HS-27A (cell line): ENCODE measurements at regions not wholly inside any gene's neighbourhood (a gene's known extent, or its start where the extent isn't known, plus 50 kb on each side); places are given as distances from the start of the nearest gene placed in this dataset.

Source experiments
- DNase-seq: peaks from one replicate; pipeline ENCODE4 v3.0.0-alpha.2; 2012; ENCODE audit warnings: low read depth, missing footprints

GRCh38 chr4:35038845-35039244, 1205.5 kb downstream of the ARAP2 start:
- DNase-seq = no peak

DNA sequence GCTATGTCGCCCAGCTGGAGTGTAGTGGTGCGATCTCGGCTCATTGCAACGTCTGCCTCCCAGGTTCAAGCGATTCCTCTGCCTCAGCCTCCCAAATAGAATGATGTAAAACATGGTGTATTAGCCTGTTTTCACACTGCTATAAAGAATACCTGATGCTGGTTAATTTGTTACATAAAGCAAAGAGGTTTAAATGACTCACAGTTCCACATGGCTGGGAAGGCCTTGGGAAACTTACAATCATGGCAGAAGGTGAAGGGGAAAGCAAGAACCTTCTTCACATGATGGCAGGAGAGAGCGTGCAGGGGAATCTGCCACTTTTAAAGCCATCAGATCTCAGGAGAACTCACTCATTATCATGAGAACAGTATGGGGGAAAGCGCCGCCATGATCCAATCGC, 1191.8 kb downstream of the ARAP2 start:
- DNase-seq = no peak

DNA sequence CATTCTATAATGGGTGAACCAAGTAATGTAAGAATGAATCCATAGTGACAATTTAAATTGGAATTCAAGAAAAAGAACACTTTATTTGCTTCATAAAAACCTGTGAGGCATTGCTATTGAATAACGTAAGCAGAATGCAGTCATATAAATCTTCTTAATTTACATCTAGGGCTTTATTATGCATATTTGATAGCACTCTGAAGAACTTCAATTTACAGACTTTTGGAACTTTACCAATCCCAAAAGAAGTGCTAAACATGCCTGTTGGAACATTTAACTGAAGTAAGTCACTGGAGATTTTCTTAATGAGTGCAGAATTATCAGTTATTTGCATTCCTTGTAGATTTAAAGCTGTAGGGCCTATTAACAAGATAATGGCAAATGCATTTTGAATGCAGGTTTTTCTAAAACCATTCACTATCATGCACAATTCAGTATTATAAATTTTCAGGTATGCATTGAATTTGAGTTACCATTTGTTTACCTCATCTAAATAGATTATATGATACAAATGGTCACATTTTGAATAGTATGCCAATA, 1181.2 kb downstream of the ARAP2 start:
- DNase-seq = no peak

DNA sequence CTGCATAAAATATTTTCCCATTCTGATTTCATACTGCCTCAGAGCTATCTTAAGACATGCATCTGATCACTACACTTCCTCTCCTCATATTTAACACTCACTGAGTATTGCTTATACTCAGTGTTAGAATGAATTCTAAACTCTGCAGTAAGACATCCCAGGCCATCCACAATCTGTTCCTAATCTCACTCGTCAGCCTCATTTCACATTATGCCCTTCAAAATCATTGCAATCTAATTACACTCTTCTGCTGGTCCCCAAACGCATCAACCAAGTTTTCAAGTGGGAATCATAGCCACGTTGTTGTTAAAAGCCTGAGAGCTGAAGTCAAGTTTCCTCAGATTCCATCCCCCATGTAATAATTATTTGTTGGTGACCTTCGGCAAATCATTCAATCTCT, 1177.9 kb downstream of the ARAP2 start:
- no peak for DNase-seq

- DNase-seq = no peak
Observed at GRCh38 chr4:35080799-35081198, 1163.5 kb downstream of the ARAP2 start.

DNA sequence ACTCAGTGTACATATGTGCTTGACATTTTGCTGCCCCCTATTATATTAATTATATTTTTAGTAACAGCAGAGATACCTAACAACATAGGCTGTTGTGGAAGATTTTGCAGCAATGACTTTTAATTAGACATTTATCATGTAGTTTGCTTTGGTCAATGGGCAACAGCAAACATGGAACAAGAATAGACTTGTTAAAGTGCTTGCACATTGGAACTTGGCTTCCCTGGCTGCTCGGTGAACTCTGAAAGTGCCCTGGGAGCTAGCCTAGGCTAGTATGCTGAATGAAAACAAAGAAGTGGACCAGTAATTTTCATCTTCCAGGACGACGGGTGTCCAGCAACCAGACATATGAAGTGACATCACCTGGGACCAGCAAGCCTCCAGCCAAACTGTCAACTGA, 1157.1 kb downstream of the ARAP2 start:
- DNase-seq = no peak

DNA sequence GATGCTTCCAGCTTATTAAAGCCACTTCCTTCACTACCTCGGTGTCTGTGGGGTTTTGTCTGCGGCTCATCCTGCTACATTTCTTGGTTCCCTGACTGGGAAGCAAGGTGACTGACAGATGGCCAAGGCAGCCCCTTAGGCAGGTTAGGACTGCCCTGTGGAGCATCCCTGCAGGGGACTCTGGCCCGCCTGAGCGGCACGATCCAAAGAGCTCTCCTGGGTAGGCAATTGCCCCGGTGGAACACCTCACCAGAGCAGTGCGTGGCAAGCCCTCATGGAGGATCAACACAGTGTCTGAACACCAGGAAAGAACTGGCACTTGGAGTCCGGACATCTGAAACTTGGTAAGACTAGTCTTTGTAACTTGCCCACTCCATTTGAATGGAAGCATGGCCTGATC, 1143.4 kb downstream of the ARAP2 start:
- DNase-seq = no peak

DNA sequence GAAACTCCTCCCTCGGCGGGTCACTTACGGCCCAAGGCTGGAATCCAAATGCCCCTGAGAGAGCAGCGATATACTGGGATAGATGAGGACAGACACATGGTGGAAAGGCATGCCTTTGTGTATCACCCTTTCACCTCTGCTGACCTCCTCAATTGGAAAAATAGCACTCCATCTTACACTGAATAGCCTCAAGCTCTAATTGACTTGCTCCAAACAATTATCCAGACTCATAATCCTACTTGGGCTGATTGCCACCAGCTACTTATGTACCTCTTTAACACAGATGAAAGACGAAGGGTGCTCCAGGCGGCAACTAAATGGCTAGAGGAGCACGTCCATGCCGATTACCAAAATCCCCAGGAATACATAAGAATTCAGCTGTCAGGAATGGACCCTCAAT, 1142.2 kb downstream of the ARAP2 start:
- DNase-seq = no peak

DNA sequence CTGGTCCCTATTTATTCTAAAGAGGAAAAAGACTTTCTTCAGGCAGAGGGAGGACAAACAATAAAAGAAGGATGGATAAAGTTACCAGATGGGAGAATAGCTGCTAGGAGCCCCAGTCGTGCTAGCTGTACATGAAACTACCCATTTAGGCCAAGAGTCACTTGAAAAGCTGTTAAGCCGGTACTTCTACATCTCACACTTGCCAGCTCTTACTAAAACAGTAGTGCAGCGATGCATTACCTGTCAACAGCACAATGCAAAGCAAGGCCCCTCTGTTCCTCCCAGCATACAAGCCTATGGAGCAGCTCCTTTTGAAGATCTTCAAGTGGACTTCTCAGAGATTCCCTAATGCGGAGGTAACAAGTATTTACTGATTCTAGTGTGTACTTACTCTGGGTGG, 1138.8 kb downstream of the ARAP2 start:
- no peak for DNase-seq

GRCh38 chr4:35106091-35106734, 1138.1 kb downstream of the ARAP2 start:
- no peak for DNase-seq

GRCh38 chr4:35124106-35124505, 1120.2 kb downstream of the ARAP2 start:
- DNase-seq = peak; percentile 66

GRCh38 chr4:35125995-35126712, 1118.2 kb downstream of the ARAP2 start:
- DNase-seq = no peak

DNA sequence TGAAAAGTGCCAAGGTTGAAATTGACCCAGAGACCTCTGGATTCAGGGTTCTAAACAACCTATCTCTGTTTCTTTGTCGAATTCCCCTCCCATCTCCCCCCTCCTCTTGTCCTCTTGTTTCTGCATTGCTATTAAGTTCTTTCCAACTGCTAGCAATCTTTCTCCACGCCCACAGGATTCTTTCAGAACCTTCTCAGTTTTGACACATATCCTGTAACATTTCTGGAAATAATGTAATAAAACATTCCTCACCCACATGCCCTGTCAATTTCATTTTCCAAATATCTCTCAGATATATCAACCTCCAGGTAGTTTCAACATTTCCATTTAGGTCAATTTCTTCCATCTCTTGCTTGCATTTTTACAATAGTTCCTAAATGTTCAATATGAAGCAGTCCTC, 1105.9 kb downstream of the ARAP2 start:
- DNase-seq = no peak

DNA sequence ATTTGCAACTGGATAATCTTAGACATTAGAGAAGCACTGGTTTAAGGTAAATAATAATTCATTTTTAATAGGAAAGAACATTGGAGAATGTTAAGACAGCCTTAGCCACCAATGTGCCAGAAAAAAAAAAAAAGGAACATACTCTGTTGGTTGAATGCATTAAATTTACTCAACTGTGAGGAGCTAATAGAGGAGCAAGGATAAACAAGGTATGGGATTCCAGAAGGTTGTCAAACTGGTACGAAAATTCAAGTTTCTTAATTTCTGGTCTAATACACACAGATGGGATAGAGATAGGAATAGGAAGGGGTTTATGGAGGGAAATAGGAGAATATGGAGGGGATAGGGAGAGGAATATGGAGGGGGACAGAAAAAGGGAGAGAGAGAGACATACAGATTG, 1096.6 kb downstream of the ARAP2 start:
- DNase-seq = no peak

GRCh38 chr4:35151816-35152572, 1092.3 kb downstream of the ARAP2 start:
- peak; percentile 34 for DNase-seq

DNA sequence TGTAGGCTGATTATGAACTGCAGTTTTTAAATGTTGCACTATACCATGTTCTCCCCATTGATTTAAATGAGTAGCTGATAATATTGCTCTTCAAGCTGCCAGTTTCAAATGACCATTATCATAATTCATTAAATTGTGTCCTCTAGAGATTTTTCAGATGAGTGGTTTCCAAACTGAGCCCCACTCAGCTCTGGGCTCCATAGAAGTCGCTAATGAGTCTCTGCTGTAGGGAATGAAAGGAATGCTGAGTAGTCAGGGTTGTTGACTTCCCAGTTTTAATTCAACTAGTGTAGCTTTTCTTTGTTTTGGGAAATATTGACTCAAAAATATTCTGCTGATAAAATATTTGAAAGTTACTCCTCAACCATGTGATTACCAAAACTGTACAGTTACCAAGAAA, 1081.1 kb downstream of the ARAP2 start:
- DNase-seq = no peak

GRCh38 chr4:35164063-35164462, 1080.3 kb downstream of the ARAP2 start:
- DNase-seq = no peak

DNA sequence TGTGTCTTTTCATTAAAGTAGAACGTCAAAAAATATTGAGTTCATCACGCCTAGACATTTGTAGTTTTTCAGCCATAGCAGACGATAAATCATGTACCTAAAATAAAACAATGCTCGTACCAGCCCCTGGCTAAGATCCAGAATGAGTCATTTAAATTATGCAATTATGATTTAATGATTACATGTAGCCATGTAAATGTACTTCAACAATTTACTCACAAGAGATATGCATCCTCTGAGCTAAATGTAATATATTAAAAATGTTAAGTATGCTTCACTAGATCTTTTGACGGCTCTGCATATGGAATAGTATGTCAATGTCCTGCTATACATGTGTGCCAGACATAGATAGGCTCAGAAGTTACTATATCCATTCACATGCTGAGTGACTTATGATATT, 1077.8 kb downstream of the ARAP2 start:
- no peak for DNase-seq

DNA sequence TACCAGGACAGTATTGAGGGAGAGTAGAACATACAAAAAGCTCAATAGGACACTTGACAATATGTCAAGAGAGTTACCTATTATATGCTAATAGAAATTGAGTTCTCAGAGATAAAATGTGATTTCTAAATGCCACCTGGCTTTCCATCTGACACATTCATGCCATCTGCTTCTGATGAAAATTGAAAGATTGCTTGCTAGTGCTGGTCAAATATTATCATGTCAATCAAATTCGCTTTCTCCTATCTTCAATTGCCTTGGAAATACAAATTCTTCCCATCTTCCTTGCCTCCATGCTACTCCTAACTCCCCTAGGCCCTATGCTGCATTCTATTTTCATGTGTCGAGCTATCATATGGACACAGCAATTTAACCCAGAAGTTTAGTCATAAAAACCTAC, 1076.9 kb downstream of the ARAP2 start:
- no peak for DNase-seq

GRCh38 chr4:35175487-35175886, 1068.8 kb downstream of the ARAP2 start:
- DNase-seq = no peak

GRCh38 chr4:35175894-35176293, 1068.4 kb downstream of the ARAP2 start:
- no peak for DNase-seq

- DNase-seq = no peak
Observed at GRCh38 chr4:35182451-35182850, 1061.9 kb downstream of the ARAP2 start.
